SK-N-SH (cell line): ENCODE measurements at regions not wholly inside any gene's neighbourhood (a gene's known extent, or its start where the extent isn't known, plus 50 kb on each side); places are given as distances from the start of the nearest gene placed in this dataset.

ENCODE experiments used
- CTCF ChIA-PET: fragments of 300-600, 350-600 bp; formaldehyde crosslinking; extraction: SDS; loops from one replicate; lab custom pipeline; 2021; lab: Yijun Ruan, JAX
- POLR2A ChIA-PET: fragments of 350-600 bp; sonication (Branson Sonifier 250); formaldehyde crosslinking; extraction: SDS; loops from one replicate; lab custom pipeline; 2020; ENCODE audit warnings: antibody characterized with exemption, inconsistent platforms; lab: Yijun Ruan, JAX
- DNase-seq: peaks from one replicate; pipeline ENCODE4 v3.0.0; 2012
- H2AFZ ChIP-seq: fragments of 200-600 bp; sonication (generic); 2 replicates; pipeline ENCODE4 v1.8.1; 2016; ENCODE audit warnings: antibody characterized with exemption, mild to moderate bottlenecking, low read depth
- H3F3A ChIP-seq: fragments of 200-600 bp; sonication (generic); replicated peaks from 2 replicates; pipeline ENCODE3; 2016; ENCODE audit warnings: antibody characterized with exemption, mild to moderate bottlenecking; ENCODE audit not compliant: insufficient read depth
- H3K27ac ChIP-seq, 2 experiments: fragments of 200-500 bp in 1 of 2; fragments of 200-600 bp in 1 of 2; sonication (Bioruptor generic) in 1 of 2; sonication (generic), shearing (Covaris generic) in 1 of 2; 2 replicates each; pipeline versions ENCODE4 v1.5.1 to v1.6.1; 2014 to 2016; ENCODE audit warnings: low read depth in 2 of 2, inconsistent platforms in 1 of 2, low read length in 1 of 2, mild to moderate bottlenecking in 1 of 2, mixed read lengths in 1 of 2
- H3K27me3 ChIP-seq: fragments of 200-600 bp; sonication (generic), shearing (Covaris generic); 2 replicates; pipeline ENCODE4 v1.6.1; 2016; ENCODE audit warnings: mixed run types; ENCODE audit not compliant: insufficient read depth
- H3K36me3 ChIP-seq, 2 experiments: fragments of 200-500 bp in 1 of 2; fragments of 200-600 bp in 1 of 2; sonication (Bioruptor generic) in 1 of 2; sonication (generic) in 1 of 2; replicated peaks in 1 of 2; 2 replicates each; pipeline versions ENCODE3 to v1.5.1; 2014 to 2016; ENCODE audit warnings: low read length in 1 of 2, mild to moderate bottlenecking in 1 of 2; ENCODE audit not compliant: insufficient read depth in 2 of 2, control insufficient read depth in 1 of 2
- H3K4me1 ChIP-seq, 2 experiments: fragments of 200-500 bp in 1 of 2; fragments of 200-600 bp in 1 of 2; sonication (Bioruptor generic) in 1 of 2; sonication (generic), shearing (Covaris generic) in 1 of 2; 2 replicates each; pipeline versions ENCODE4 v1.5.1 to v1.6.1; 2014 to 2016; ENCODE audit warnings: low read depth in 1 of 2, low read length in 1 of 2, mixed run types in 1 of 2; ENCODE audit not compliant: insufficient read depth in 2 of 2, control insufficient read depth in 1 of 2
- H3K4me2 ChIP-seq: fragments of 200-600 bp; sonication (generic), shearing (Covaris generic); 2 replicates; pipeline ENCODE4 v1.6.1; 2017; ENCODE audit warnings: mixed run types
- H3K4me3 ChIP-seq, 2 experiments: fragments of 200-500 bp in 1 of 2; fragments of 200-600 bp in 1 of 2; sonication (Bioruptor generic) in 1 of 2; sonication (generic), shearing (Covaris generic) in 1 of 2; 2 replicates each; pipeline versions ENCODE4 v1.5.1 to v1.8.1; 2014 to 2016; ENCODE audit warnings: low read depth in 2 of 2, inconsistent platforms in 1 of 2, low read length in 1 of 2, mild to moderate bottlenecking in 1 of 2, mixed read lengths in 1 of 2, moderate library complexity in 1 of 2
- H3K79me2 ChIP-seq: fragments of 200-600 bp; sonication (generic); 2 replicates; pipeline ENCODE4 v1.8.1; 2017; ENCODE audit warnings: mild to moderate bottlenecking; ENCODE audit not compliant: insufficient read depth
- H3K9ac ChIP-seq: fragments of 200-600 bp; sonication (generic); 2 replicates; pipeline ENCODE4 v1.6.1; 2017; ENCODE audit warnings: mixed run types
- H3K9me2 ChIP-seq: fragments of 200-600 bp; sonication (generic); 2 replicates; pipeline ENCODE4 v1.6.1; 2017; ENCODE audit warnings: mixed run types
- H3K9me3 ChIP-seq: fragments of 200-600 bp; sonication (generic); 2 replicates; pipeline ENCODE4 v1.6.1; 2017; ENCODE audit warnings: mixed run types, mild to moderate bottlenecking, moderate library complexity
- H4K20me1 ChIP-seq: fragments of 200-600 bp; sonication (generic); 2 replicates; pipeline ENCODE4 v1.6.1; 2017; ENCODE audit warnings: mild to moderate bottlenecking, mixed run types; ENCODE audit not compliant: insufficient read depth
- CHD2 ChIP-seq: fragments of 150-350 bp; IDR thresholded peaks from 2 replicates; pipeline ENCODE4 v1.6.1; 2018; ENCODE audit warnings: low read length; ENCODE audit not compliant: partially characterized antibody
- ELF1 ChIP-seq: IDR thresholded peaks from 2 replicates; pipeline ENCODE4 v1.4.0; 2012
- EP300 ChIP-seq, 2 experiments: IDR thresholded peaks; 2 replicates each; pipeline versions ENCODE4 v1.4.0 to v1.6.1; 2012; ENCODE audit warnings: borderline replicate concordance in 1 of 2, low read depth in 1 of 2, low read length in 1 of 2
- EZH2phosphoT487 ChIP-seq: fragments of 200-600 bp; sonication (generic); IDR thresholded peaks from 2 replicates; pipeline ENCODE4 v1.6.1; 2017; ENCODE audit warnings: low read depth, mixed run types, mild to moderate bottlenecking, antibody characterized with exemption, moderate library complexity, borderline replicate concordance
- FOSL2 ChIP-seq: IDR thresholded peaks from 2 replicates; pipeline ENCODE4 v1.4.0; 2012; ENCODE audit warnings: low read depth, mild to moderate bottlenecking, moderate library complexity, borderline replicate concordance
- FOXJ3 ChIP-seq: sonication (generic); formaldehyde crosslinking; IDR thresholded peaks from 2 replicates; pipeline ENCODE4 v1.5.1; 2020; ENCODE audit warnings: mild to moderate bottlenecking, missing genetic modification reagents
- GABPA ChIP-seq: IDR thresholded peaks from 2 replicates; pipeline ENCODE4 v1.4.0; 2012; ENCODE audit warnings: low read depth, mild to moderate bottlenecking
- GATA2 ChIP-seq: sonication (generic); formaldehyde crosslinking; IDR thresholded peaks from 2 replicates; pipeline ENCODE4 v1.5.0; 2020; ENCODE audit warnings: mild to moderate bottlenecking, missing genetic modification reagents
- IRF3 ChIP-seq: fragments of 150-350 bp; IDR thresholded peaks from 2 replicates; pipeline ENCODE4 v1.6.1; 2016; ENCODE audit warnings: mild to moderate bottlenecking, low read depth, low read length
- JUND ChIP-seq: IDR thresholded peaks from 2 replicates; pipeline ENCODE4 v1.4.0; 2012
- MAX ChIP-seq: IDR thresholded peaks from 2 replicates; pipeline ENCODE4 v1.4.0; 2012; ENCODE audit warnings: low read depth
- NRF1 ChIP-seq: IDR thresholded peaks from 2 replicates; pipeline ENCODE4 v1.6.1; 2012; ENCODE audit warnings: low read depth, mild to moderate bottlenecking, low read length
- PBX3 ChIP-seq: IDR thresholded peaks from 2 replicates; pipeline ENCODE4; 2012
- POLR2AphosphoS5 ChIP-seq: IDR thresholded peaks from 2 replicates; pipeline ENCODE4 v1.6.1; 2012; ENCODE audit warnings: low read depth, low read length
- RCOR1 ChIP-seq: fragments of 150-350 bp; IDR thresholded peaks from 2 replicates; pipeline ENCODE4 v1.6.1; 2017; ENCODE audit warnings: antibody characterized with exemption, low read length
- REST ChIP-seq: IDR thresholded peaks from 2 replicates; pipeline ENCODE4 v1.6.1; 2012; ENCODE audit warnings: mild to moderate bottlenecking, low read depth, low read length, moderate library complexity
- RXRA ChIP-seq: IDR thresholded peaks from 2 replicates; pipeline ENCODE4 v1.4.0; 2012; ENCODE audit warnings: low read depth, mild to moderate bottlenecking, borderline replicate concordance
- TEAD4 ChIP-seq: IDR thresholded peaks from 2 replicates; pipeline ENCODE4 v1.4.0; 2012; ENCODE audit warnings: mild to moderate bottlenecking, borderline replicate concordance; ENCODE audit not compliant: insufficient read depth
- USF1 ChIP-seq: IDR thresholded peaks from 2 replicates; pipeline ENCODE4 v1.4.0; 2012; ENCODE audit warnings: low read depth, borderline replicate concordance
- WGBS: methylation state at CpG from one replicate; pipeline ENCODE4 v1.1.6; 2017; ENCODE audit warnings: low lambda C conversion rate; 5-methylcytosine and 5-hydroxymethylcytosine counted together

GRCh38 chr13:73585236-73585635, 526.4 kb downstream of the KLF5 start:
- Histone ChIP-seq H3K4me1 (no peaks in the 10 kb centered on the region), H3K9me3 (no peaks in the 10 kb centered on the region), H3K4me3 (no peak overlapping the region), H3F3A (no peaks in the 10 kb centered on the region), H3K9ac (no peak overlapping the region), H3K36me3 (no peaks in the 10 kb centered on the region), H3K9me2 (no peaks in the 10 kb centered on the region), H3K27ac (no peak overlapping the region), H3K79me2 (no peaks in the 10 kb centered on the region), H3K4me2 (no peak overlapping the region), H3K27me3 (no peaks in the 10 kb centered on the region), H2AFZ (no peak overlapping the region), H4K20me1 (no peaks in the 10 kb centered on the region)
- 30% methylated on average over 2 of the region's 2 CpGs for WGBS
- CTCF ChIA-PET: no interaction called here
- POLR2A ChIA-PET: no interaction called here
- no peak for TF ChIP-seq JUND
- TF ChIP-seq PBX3: no peak
- TF ChIP-seq NRF1: no peak
- TF ChIP-seq RCOR1: no peak
- TF ChIP-seq RXRA: no peak
- no peak for TF ChIP-seq IRF3
- TF ChIP-seq POLR2AphosphoS5: no peak
- DNase-seq: no peak

GRCh38 chr13:73583331-73583730, 524.5 kb downstream of the KLF5 start:
- 29% methylated on average over 3 of the region's 3 CpGs for WGBS
- Histone ChIP-seq H3K27me3 (no peaks in the 10 kb centered on the region), H3K9ac (no peak overlapping the region), H4K20me1 (no peaks in the 10 kb centered on the region), H3K79me2 (no peaks in the 10 kb centered on the region), H3K4me1 (no peaks in the 10 kb centered on the region), H3K4me3 (no peak overlapping the region), H3K36me3 (no peaks in the 10 kb centered on the region), H3K9me2 (no peaks in the 10 kb centered on the region), H2AFZ (no peak overlapping the region), H3K27ac (no peak overlapping the region), H3F3A (no peaks in the 10 kb centered on the region), H3K9me3 (no peaks in the 10 kb centered on the region), H3K4me2 (no peak overlapping the region)
- no peak for TF ChIP-seq NRF1
- TF ChIP-seq CHD2: no peak
- no peak for TF ChIP-seq GATA2 (CRISPR knock-in tag)
- TF ChIP-seq TEAD4: no peak
- no peak for TF ChIP-seq FOSL2
- TF ChIP-seq EP300 (IDR thresholded peaks at IDR 0.05; ENCODE audit: borderline replicate concordance in 1 of 2, low read depth in 1 of 2, low read length in 1 of 2): no peak
- TF ChIP-seq ELF1: no peak
- TF ChIP-seq RXRA: no peak
- no peak for TF ChIP-seq REST
- TF ChIP-seq JUND: no peak
- TF ChIP-seq EZH2phosphoT487: no peak
- TF ChIP-seq USF1: no peak
- TF ChIP-seq MAX: no peak
- no peak for TF ChIP-seq FOXJ3
- TF ChIP-seq GABPA: no peak
- CTCF ChIA-PET: no interaction called here
- no peak for DNase-seq
- POLR2A ChIA-PET: no interaction called here
